ENCODE measurements at regions not wholly inside any gene's neighbourhood (a gene's known extent, or its start where the extent isn't known, plus 50 kb on each side); places are given as distances from the start of the nearest gene placed in this dataset.
"Not testable (repeated sequence)": the region's sequence is repeated elsewhere in the genome, so short reads cannot be mapped to it uniquely, and the experiment has no call there.

GRCh38 chr13:47892374-47892773 is 108.7 kb downstream of the SUCLA2 start:
- no peak for DNase-seq

- DNase-seq: no peak
These were observed 110.8 kb downstream of the SUCLA2 start for GRCh38 chr13:47890146-47890814.

GRCh38 chr13:47886314-47886713 is 114.8 kb downstream of the SUCLA2 start:
- DNase-seq: no peak

- no peak for DNase-seq
These were observed 125.9 kb downstream of the SUCLA2 start for GRCh38 chr13:47875201-47875600.

- not testable (repeated sequence) for DNase-seq
These were observed 127.1 kb downstream of the SUCLA2 start for GRCh38 chr13:47873987-47874386.

GRCh38 chr13:47873319-47873718 is 127.8 kb downstream of the SUCLA2 start:
- DNase-seq: not testable (repeated sequence)

GRCh38 chr13:47869776-47870175 is 131.3 kb downstream of the SUCLA2 start:
- no peak for DNase-seq

GRCh38 chr13:47865883-47866282 is 135.2 kb downstream of the SUCLA2 start:
- DNase-seq: no peak

GRCh38 chr13:47862841-47863240 is 138.2 kb downstream of the SUCLA2 start:
- DNase-seq: no peak

GRCh38 chr13:47859165-47859564 is 141.9 kb downstream of the SUCLA2 start:
- no peak for DNase-seq

GRCh38 chr13:47858042-47859025 is 142.7 kb downstream of the SUCLA2 start:
- no peak for DNase-seq

GRCh38 chr13:47853236-47853635 is 147.8 kb downstream of the SUCLA2 start:
- DNase-seq: no peak

GRCh38 chr13:47846886-47847285 is 154.2 kb downstream of the SUCLA2 start:
- DNase-seq: no peak

- DNase-seq: no peak
These were observed 155.1 kb downstream of the SUCLA2 start for GRCh38 chr13:47845981-47846380.

GRCh38 chr13:47843005-47843404 is 158.1 kb downstream of the SUCLA2 start:
- DNase-seq: no peak

GRCh38 chr13:47841151-47841550 is 159.9 kb downstream of the SUCLA2 start:
- no peak for DNase-seq

- no peak for DNase-seq
These were observed 163.2 kb downstream of the SUCLA2 start for GRCh38 chr13:47837906-47838305.

GRCh38 chr13:47837104-47837880 is 163.8 kb downstream of the SUCLA2 start:
- DNase-seq: no peak

- no peak for DNase-seq
These were observed 165.4 kb downstream of the SUCLA2 start for GRCh38 chr13:47835470-47836228.

GRCh38 chr13:47832458-47832972 is 168.6 kb downstream of the SUCLA2 start:
- DNase-seq: no peak

GRCh38 chr13:47831265-47831664 is 169.8 kb downstream of the SUCLA2 start:
- DNase-seq: no peak

GRCh38 chr13:47829690-47830089 is 171.4 kb downstream of the SUCLA2 start:
- DNase-seq: no peak

All from stimulated activated CD4-positive, alpha-beta T cell treated with anti-CD3 and anti-CD28 coated beads, Interleukin-15, amount 100 ng/mL, for 24 hours (primary cell).